HG03060 (cell line): ENCODE measurements at regions not wholly inside any gene's neighbourhood (a gene's known extent, or its start where the extent isn't known, plus 50 kb on each side); places are given as distances from the start of the nearest gene placed in this dataset.
"Not testable (repeated sequence)": the region's sequence is repeated elsewhere in the genome, so short reads cannot be mapped to it uniquely, and the experiment has no call there.

Experiments used
- ATAC-seq: cut with Tn5 transposase; IDR thresholded peaks from one replicate; pipeline ENCODE4 v1.9.1; 2021; ENCODE audit warnings: low read depth, moderate number of reproducible peaks; ENCODE audit not compliant: unreplicated experiment

DNA sequence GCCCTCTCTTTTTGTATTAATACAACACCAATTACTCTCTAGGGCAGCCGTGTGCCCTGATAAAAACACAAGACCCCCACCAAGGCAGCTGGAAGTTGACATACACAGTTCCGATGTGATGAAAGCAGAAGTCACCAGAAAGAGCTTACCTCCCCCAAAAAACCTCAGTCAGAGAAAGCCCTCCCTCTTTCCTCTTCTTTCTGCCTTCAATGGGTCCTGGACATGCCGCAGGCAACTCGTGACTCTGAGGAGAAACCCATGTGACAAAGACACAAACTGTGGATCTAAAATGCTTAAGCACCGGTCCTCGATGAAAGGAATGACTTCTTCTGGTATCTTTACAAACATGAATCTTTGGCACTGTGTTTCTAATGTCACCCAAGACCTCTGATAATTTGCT, 117.7 kb upstream of the CCDC28A start:
- no peak for ATAC-seq

DNA sequence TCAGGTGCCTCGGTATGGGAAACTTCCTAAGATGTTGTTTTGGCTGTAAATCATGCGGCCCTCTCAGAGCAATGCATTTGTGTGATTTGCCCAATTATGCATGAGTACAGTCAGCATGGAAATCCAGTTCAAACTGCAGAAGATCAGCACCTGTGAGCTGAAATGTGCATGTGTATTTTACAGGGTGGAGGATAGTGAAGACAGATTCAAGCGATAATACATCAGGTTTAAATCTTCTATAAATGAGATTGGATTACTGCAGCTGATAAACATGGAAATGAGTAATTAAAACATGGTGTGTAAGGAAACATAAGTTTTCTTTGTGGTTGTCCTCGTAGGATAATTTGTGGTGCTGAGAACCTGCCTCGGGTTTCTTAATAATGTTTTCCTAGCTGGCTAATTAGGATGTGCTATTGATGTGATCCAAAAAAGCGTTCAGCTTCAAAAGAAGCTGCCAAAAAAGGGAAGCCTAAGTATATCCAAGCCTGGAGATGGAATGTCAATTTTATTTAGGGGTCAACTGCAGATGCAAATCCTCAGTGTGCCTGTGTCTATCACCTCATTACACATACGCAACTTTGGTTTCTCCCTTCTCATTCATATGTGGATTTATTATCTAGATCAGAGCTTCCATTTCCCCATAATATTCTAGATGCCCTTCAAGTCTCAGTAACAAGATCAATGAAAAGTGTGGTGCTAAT, 117.1 kb upstream of the CCDC28A start:
- no peak for ATAC-seq

DNA sequence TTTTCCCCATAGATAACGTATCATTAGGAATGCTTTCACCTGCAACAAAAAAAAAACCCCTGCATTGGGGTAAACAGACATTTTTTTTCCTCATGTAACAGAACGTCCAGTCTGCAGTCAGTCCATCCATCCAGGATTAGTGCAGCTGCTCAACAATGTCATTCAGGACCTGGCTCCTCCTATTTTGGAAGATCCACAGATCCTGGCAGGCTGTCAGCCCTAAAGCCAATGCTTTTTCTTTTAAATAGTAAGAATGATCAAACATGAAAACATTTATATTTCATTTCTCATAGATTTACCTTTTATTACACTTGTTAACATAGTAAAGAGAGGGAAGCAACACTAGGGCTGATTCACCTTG, 116.5 kb upstream of the CCDC28A start:
- no peak for ATAC-seq

DNA sequence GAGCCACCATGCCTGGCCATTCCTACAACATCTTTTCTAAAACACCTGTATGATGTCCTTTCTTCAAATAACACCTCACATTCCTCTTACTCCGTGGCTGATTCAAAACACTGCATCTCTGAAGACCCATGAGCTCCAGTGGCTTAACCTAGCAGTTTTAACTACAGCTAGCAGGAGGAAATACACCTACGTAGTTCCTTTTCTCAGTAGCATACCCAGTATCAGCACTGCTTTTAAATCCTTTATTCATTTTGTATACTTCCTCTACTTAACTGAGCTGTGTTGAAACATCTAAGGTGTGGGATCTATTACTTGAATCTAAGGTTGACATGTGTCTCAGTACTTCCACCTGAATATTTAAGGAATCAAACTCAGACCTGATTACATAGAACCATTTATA, 113.6 kb upstream of the CCDC28A start:
- no peak for ATAC-seq

DNA sequence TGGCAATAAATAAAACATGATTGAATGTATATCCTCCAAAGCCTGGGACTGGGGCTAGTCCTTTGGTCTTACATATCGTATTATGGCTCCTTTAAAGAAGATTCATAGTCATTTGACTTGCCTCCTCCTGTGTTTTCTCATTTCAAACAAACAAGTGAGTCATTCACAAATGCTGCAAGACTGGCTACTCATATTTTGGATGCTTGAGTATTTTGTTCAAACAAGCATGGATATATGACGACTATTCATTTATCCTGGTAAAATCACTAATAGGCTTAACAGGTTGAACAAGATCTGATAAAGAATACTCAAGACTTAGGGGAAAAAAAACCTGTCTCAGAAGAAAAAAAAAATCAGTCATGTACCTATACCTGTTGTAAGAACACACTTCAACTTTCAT, 111.1 kb upstream of the CCDC28A start:
- no peak for ATAC-seq

DNA sequence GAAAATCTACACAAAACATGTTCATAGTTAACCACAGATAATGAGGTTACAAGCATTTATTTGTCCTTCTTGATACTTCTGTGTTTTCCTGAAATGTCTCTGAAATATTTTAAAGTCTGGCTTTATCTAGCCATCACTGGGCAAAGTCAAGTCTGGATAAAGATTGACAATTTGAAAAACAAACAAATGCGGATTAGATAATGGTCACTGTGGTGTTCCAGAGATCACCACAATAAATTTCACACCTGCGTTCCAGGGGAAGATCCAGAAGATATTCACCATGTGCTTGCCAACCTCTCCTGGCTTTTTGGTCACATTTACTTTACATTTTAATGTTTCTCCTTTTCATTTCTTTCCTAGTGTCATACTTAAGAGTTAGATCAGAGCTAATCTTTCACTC, 109.7 kb upstream of the CCDC28A start:
- no peak for ATAC-seq

DNA sequence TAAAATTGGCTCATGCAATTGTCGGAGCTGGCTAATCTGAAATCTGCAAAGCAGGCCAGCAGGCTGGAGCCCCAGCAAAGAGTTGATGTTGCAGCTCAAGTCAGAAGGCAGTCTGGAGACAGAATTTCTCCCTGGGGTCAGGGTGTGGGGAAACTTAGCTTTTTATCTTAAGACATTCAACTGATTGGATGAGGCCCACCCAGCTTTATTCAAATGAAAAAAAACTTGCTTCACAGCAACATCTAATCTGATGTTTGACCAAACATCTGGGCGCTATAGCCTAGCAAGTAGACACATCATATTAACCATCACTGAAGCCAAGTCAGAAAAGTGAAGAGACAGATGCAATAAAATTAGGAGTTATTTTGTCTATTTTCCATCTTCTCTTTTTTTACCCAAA, 108.8 kb upstream of the CCDC28A start:
- no peak for ATAC-seq

DNA sequence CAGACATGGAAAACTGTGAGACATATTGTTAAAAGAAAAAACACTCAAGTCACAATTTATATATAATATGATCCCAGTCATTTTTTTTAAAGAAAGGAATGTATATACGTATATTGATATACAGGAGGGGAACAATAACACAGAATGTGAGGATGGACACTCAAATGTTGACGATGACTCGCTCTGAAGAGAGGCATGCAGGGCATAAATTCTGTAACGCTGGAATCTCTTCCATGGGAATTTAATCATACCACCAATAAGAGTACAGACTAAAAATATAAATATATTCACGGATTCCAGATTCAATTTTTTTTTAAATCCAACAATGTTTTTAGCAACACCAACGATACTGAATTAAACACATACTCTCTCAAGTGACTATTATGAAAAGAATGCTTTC, 106.9 kb upstream of the CCDC28A start:
- ATAC-seq: no peak

DNA sequence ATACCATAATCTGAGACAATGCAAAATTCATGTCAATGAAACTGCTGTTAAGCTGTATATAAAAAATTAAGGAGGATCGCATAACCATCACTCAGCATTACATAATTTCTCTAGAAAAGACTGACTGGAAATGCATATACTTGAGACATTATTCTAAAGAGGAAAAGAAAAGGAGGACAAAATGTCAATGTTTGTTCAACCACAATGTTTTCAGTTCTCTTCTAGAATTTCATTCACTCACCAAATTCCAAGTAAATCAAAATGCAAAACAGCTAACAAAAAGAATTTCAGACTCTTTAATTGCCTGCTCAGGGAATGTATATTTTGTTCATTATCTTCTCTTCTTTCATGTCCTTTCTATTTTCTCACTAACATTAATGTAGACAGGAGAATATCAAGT, 106.2 kb upstream of the CCDC28A start:
- no peak for ATAC-seq

DNA sequence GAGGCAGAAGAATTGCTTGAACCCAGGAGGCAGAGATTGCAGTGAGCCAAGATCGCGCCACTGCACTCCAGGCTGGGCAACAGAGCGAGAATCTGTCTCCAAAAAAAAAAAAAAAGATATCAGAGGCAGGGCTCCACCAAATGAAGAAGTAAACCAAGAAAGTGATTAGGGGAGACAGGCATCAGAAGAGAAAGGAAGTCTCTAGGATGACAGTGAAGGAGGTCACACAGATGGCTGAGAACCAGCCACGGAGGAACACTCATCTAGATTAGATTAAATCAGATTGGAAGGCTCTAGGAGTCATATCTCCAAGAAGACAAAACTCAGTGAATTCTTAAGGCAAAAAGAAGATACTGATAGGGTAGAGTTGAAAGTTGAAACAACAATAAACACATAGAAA, 102.2 kb upstream of the CCDC28A start:
- ATAC-seq: no peak

DNA sequence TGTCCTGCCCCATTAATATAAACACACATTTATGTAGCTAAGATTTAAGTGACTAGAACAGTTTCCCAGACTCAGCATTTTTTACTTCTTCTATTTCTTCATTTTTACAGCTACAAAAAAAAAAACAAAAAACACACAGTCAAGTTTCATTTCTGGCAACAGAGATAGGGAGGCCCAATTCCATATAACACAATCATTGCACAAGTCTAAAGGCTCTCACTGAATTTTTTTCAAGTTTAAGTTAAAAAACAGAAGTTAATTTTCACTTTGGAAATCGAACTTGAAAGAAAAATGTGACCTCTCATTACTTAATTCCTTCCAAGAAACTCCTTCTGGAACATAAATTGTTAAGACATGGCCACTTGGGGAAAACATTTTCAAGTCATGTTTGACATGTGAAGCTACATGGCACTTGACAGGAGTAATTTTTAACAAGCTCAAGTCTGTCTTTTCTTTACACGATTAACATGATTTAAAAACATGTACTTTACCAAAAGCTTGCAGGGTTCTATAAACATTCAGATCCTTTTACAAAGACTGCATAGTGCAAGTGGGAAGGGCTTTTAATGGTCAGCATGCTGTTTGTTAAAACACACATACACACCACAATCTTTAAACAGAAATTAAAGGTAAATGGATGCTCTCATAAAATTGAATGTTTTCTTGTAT, 100.1 kb upstream of the CCDC28A start:
- ATAC-seq: no peak

DNA sequence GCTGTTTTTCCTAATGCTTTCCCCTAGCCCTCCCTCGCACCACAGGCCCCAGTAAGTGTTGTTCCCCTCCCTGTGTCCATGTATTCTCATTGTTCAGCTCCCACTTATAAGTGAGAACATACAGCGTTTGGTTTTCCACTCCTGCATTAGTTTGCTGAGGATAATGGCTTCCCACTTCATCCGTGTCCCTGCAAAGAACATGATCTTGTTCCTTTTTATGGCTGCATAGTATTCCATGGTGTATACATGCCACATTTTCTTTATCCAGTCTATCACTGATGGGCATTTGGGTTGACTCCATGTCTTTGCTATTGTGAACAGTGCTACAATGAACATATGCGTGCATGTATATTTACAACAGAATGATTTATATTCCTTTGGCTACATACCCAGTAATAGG, 99.1 kb upstream of the CCDC28A start:
- ATAC-seq: not testable (repeated sequence)

DNA sequence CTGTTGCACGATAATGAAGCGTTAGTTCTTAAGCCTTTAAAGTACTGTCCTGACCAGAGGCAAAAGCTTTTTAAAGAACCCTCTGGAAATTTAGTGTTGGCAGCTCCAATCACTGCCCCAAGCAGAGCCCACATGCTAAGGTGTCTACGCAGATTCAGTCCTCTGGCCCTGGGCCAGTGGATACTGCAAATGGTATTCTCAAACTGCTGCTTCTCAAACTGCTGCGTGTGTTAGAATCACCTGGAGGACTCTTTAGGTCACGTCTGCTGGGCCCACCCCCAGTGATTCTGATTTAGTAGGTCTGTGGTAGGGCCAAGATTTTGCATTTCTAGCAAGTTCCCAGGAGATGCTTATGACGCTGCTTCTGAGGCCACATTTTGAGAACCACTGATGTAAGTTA, 96.0 kb upstream of the CCDC28A start:
- no peak for ATAC-seq

DNA sequence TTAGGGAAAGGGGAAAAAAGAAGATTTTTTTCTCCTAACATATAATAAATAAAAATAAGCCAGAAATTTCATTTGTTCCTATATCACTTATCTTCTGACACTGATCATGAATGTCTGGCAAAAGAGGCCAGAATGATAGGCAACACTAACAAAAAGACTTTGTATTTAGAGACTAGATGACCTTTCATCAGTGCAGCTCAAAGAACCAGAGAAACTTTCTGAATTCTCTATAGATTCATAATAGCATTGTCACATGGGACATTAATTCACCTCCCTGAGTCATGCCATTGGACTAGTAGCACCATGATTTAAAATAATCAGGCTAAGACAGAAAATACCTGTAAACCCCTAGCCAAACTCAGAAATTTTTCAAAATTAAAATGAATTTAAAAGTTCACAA, 95.4 kb upstream of the CCDC28A start:
- ATAC-seq: no peak

DNA sequence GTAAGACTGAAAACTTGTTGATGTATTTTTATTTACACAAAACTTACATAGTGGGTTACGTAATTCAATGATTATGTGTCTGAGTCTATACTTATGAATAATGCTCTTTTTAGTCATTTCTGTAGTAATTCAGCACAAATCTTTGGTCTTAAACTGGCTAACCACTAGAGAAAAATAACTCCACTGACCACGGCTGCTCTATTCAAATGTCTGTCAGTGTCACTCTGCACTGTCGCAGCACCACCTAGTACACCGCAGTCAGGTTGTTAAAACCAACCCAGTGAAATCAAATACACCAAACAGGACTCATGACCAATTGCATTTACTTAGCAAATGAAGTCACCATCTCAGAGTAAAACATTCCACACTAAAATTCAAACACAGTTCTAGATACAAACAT, 93.5 kb upstream of the CCDC28A start:
- ATAC-seq: no peak

DNA sequence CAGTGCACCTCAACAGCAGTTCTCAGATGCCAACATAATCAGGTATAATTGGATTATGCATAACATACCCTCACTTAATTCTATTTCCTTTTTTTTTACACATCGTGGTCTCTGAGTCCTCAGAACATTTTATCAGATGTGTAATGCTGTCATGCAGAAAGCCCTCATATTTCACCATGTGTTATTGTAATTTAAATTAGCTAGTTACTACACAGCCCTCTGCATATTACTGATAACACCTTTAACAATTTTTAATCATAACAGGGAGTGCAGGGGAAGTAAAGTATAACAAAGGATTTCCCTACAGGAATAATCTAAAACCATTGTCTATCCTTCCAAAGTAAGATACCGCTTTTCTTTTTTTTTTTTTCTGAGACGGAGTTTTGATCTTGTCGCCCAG, 91.9 kb upstream of the CCDC28A start:
- no peak for ATAC-seq

DNA sequence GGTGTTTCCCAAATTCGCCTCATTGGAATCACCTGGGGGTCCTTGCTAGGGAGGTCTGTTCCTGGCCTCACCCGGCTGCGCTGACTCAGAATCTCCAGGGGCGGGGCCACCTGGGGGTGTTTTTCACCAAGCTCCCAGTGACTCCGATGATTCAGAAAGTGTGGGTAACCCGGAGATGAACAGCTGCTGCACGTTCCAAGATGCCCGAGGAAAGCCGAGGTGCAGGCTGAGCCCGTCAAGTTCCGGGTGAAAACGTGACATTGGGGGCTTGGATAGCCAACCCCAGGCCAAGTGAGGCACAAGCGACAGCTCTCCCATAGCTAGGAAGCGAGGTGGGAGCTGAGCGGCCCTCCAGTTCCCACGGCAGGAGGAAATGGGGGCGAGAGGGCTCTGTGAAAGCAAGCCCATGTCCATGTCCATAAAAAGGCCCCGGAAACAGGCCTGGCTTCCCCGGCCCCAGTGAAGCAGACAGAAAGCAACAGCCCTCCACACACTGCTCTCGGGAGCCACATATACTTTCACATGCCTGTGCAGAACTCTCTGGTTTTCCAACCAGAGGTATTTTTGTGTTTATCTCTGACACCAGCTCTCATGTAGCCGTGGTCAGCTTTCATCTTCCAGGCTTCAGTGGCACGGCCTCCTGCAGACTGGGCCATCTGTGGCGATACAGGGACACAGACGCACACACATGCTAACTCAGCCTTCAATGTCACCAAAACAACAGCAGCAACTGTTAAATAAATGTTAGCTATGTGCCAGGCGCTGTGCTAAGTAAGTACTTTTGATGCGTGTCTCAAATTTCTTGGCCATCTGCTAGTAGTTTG, 90.7 kb upstream of the CCDC28A start:
- ATAC-seq: no peak

DNA sequence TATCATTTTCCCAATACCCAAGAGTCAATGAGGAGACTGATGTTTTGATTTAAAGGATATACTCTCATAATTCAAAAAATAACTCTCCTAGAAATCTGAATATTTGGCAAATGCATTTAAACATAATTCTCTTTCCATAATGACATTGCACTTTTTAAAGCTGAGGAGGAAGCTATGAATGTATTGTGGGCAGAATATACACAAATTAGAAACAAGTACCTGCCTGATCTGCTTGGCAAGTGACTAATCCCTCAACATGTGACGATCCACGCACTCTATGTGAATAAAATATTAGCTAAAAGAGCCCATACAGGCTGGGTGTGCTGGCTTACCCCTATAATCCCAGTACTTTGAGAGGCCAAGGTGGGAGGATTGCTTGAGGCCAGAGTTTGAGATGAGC, 88.3 kb upstream of the CCDC28A start:
- no peak for ATAC-seq

DNA sequence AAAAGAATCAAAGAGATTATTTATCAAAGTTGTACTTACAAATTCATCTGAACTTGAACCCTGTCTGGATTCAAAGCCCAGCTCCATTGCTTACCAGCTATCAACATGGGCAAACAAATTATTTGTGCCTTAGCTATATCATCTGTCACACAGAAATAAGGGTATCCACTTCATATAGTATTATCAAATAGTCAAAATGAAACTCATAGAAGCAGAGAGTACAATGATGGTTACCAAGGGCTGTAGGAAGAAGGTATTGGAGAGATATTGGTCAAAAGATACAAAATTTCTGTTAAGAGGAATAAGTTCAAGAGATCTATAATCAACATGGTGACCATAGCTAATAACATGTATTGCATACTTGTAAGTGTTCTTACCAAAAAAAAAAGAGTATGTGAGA, 87.8 kb upstream of the CCDC28A start:
- no peak for ATAC-seq

DNA sequence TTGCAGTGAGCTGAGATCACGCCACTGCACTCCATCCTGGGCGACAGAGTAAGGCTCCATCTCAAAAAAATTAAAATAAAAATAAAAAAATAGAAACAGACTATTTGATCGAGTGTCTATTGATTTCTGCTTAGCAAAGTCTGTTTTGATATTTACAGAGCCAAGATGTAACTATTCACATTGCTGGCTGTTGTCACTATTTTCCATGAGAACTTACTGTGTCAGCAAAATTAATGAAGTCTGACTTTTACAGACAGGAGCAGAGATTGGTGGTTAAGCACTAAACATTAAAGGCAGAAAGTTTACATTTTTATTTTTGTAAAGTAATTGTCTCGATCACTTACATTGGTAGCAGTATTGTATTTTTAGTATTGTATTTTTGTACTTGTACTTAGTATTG, 85.0 kb upstream of the CCDC28A start:
- no peak for ATAC-seq

DNA sequence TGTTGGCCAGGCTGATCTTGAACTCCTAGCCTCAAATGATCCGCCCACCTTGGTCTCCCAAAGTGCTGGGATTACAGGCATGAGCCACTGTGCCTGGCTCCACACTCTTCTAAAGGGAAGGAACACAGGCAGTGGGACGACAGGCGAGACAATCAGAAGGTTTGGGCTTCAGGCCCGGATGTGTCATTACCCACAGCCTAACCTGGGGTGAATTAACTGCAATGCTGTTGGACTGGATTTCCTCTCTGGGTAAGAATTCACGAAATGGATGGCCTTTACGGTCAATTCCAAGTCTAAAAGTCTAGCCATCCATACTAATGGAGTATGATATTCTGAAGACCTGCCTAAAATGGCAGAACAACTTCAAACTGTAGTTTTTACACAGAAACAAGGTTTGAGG, 83.7 kb upstream of the CCDC28A start:
- ATAC-seq: no peak
